ENCODE measurements at regions not wholly inside any gene's neighbourhood (a gene's known extent, or its start where the extent isn't known, plus 50 kb on each side); places are given as distances from the start of the nearest gene placed in this dataset.
"Not testable (repeated sequence)": the region's sequence is repeated elsewhere in the genome, so short reads cannot be mapped to it uniquely, and the experiment has no call there.

DNA sequence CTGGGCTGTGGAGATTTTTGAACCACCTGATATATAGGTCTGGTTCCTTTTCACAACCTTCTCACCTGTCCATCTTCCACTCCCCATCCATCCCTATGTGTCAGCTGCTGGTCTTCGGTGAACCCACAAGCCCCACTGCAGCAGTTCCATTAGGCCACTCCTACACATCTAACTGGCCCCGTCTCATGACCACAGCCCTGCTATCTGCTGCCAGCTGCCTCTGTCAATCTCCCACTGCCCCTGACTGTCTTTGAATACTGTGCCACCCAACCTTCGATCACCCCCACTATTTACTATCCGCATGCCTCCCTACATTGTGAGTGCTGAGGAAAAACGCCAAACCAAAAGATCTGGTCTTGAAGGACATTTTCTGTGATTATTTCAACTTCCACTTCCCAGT lies 795.4 kb downstream of the IGSF11 start:
- Histone ChIP-seq H3K4me3 (no peak overlapping the region), H3K4me1 (ENCODE audit: low read depth) (no peaks in the 10 kb centered on the region), H3K36me3 (no peaks in the 10 kb centered on the region), H3K27ac (no peak overlapping the region), H3K9me3 (ENCODE audit: low read depth) (no peaks in the 10 kb centered on the region), H3K27me3 (no peaks in the 10 kb centered on the region)
- no peak for DNase-seq (ENCODE audit: low read depth in 1 of 2, low spot score in 1 of 2)
- TF ChIP-seq, protein P1, sequence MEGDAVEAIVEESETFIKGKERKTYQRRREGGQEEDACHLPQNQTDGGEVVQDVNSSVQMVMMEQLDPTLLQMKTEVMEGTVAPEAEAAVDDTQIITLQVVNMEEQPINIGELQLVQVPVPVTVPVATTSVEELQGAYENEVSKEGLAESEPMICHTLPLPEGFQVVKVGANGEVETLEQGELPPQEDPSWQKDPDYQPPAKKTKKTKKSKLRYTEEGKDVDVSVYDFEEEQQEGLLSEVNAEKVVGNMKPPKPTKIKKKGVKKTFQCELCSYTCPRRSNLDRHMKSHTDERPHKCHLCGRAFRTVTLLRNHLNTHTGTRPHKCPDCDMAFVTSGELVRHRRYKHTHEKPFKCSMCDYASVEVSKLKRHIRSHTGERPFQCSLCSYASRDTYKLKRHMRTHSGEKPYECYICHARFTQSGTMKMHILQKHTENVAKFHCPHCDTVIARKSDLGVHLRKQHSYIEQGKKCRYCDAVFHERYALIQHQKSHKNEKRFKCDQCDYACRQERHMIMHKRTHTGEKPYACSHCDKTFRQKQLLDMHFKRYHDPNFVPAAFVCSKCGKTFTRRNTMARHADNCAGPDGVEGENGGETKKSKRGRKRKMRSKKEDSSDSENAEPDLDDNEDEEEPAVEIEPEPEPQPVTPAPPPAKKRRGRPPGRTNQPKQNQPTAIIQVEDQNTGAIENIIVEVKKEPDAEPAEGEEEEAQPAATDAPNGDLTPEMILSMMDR (IDR thresholded peaks at IDR 0.05; ENCODE audit: low read depth, low read length), result no peak

DNA sequence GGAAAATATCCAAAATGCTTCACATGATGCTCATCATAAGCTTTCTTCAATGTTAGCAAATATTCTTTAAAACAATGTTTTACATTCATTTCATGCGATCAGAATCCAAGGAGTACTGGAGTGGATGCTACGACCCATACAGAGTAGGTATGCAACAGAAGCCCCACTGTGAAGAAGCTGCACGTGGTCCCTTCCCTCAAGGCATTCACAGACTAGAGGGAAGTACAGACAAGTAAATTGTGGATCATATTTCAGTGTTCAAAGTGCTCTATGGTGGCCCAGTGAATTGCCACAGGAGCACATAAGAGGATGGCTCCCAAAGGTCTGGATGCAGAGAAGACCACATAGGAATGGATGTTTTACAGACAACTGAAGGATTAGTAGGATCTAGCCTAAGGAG lies 789.9 kb downstream of the IGSF11 start:
- Histone ChIP-seq H3K4me1 (ENCODE audit: low read depth) (no peaks in the 10 kb centered on the region), H3K9me3 (ENCODE audit: low read depth) (no peaks in the 10 kb centered on the region), H3K27me3 (no peaks in the 10 kb centered on the region), H3K27ac (no peak overlapping the region), H3K4me3 (no peak overlapping the region), H3K36me3 (no peaks in the 10 kb centered on the region)
- TF ChIP-seq, protein P1 (IDR thresholded peaks at IDR 0.05; ENCODE audit: low read depth, low read length), result no peak
- no peak for DNase-seq (ENCODE audit: low read depth in 1 of 2, low spot score in 1 of 2)

DNA sequence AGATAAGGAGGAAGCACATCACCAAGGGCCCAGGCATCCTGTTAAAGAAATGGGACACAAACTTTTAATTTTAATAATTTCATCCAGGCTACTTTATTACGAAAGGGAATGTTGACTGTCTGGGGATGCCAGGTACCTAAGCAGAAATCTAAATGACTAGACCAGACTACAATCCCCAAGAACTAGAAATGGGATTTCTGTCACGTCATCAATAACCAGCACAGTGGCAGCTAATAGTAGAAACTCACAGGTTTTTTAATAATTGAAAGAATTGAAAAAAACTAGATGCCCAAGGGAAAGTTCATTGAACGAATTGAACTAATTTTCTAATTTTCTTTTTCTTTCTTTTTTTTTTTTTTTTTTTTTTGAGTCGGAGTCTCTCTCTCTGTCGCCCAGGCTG lies 789.3 kb downstream of the IGSF11 start:
- TF ChIP-seq, protein P1 (IDR thresholded peaks at IDR 0.05; ENCODE audit: low read depth, low read length), result no peak
- H3K4me1 ChIP-seq (ENCODE audit: low read depth), result no peaks in the 10 kb centered on the region

DNA sequence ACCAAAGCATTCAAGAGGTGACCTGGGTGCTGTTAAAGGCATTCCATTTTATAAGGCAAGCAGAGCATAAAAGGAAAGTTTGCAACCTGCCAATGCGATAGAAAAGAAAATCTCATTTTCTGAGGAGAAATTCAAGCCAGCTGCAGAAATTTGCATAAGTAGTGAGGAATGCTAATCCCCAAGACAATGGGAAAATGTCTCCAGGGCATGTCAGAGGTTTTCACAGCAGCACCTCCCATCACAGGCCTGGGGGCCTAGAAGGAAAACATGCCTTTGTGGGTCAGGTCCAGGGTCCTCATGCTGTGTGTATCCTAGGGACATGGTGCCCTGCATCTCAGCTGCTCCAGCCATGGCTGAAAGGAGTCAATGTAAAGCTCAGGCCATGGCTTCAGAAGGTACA lies 775.8 kb downstream of the IGSF11 start:
- not testable (repeated sequence) for H3K4me3 ChIP-seq; H3K9me3 ChIP-seq (ENCODE audit: low read depth); H3K4me1 ChIP-seq (ENCODE audit: low read depth); DNase-seq (ENCODE audit: low read depth in 1 of 2, low spot score in 1 of 2); H3K36me3 ChIP-seq; H3K27ac ChIP-seq; H3K27me3 ChIP-seq

More for the DNA sequence above, 789.3 kb downstream of the IGSF11 start:
- no peak for DNase-seq (ENCODE audit: low read depth in 1 of 2, low spot score in 1 of 2)
- Histone ChIP-seq H3K27me3 (no peaks in the 10 kb centered on the region), H3K4me3 (no peak overlapping the region), H3K9me3 (ENCODE audit: low read depth) (no peaks in the 10 kb centered on the region), H3K36me3 (no peaks in the 10 kb centered on the region), H3K27ac (no peak overlapping the region)

DNA sequence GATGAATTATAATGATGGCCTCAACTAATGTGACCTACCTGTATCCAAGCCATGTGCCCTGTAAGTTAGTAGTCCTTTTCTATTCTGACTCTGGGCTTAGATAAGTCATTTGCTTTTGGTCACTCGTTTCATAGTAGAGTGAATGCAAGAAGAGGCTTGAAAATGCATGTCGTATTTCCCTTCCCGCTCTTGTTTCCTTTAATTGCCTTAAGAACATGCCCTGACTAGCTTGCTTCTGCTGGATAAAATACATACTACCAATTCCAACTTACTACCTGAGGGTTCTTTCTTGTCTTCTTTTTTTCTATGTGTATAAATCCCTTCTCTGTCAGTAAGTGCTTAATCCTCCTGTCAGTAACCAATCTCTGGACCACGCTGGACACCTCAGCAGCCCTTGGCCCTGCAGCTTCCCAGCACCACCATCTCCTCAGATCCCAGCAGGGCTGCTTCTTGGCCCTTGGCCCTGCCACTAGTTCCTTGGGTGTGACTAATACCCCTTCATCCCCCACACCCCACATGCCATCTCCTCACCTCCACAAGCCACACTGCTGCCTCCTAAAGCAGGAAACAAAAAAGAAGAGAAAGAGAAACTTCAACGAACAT lies 771.7 kb downstream of the IGSF11 start:
- Histone ChIP-seq H3K36me3 (no peaks in the 10 kb centered on the region), H3K27ac (no peak overlapping the region), H3K9me3 (ENCODE audit: low read depth) (no peaks in the 10 kb centered on the region), H3K4me1 (ENCODE audit: low read depth) (no peaks in the 10 kb centered on the region), H3K4me3 (no peak overlapping the region), H3K27me3 (no peaks in the 10 kb centered on the region)
- DNase-seq (ENCODE audit: low read depth in 1 of 2, low spot score in 1 of 2), result no peak
- TF ChIP-seq, protein P1 (IDR thresholded peaks at IDR 0.05; ENCODE audit: low read depth, low read length), result no peak

DNA sequence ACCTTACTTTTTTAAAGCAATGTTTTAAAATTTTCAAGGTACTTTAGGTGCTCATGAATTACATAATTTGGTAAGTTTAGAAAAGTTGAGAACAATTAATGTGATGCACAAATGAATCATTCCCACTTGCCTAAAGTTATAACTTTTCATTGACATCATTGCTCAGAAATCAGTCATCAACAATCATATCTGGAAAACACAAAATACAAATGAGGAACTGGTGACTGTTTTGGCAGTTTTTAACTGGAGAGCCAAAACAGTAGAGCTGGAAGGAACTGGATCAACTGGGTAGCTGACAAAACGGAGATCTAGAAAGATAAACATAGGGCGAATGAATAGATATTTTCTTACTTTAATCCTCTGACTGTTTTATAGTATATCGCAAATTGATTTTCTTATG lies 767.1 kb downstream of the IGSF11 start:
- Histone ChIP-seq H3K9me3 (ENCODE audit: low read depth) (no peaks in the 10 kb centered on the region), H3K27ac (no peak overlapping the region), H3K27me3 (no peaks in the 10 kb centered on the region), H3K4me1 (ENCODE audit: low read depth) (no peaks in the 10 kb centered on the region), H3K36me3 (no peaks in the 10 kb centered on the region), H3K4me3 (no peak overlapping the region)
- no peak for DNase-seq (ENCODE audit: low read depth in 1 of 2, low spot score in 1 of 2)
- TF ChIP-seq, protein P1 (IDR thresholded peaks at IDR 0.05; ENCODE audit: low read depth, low read length), result no peak

Measured in cardiac muscle cell (in vitro differentiated cells and primary cell).